Hematopoietic multipotent progenitor cell treated with erythropoietin and hydrocortisone succinate and interleukin-3 and kit ligand, for 4 days (in vitro differentiated cells): ENCODE measurements at regions not wholly inside any gene's neighbourhood (a gene's known extent, or its start where the extent isn't known, plus 50 kb on each side); places are given as distances from the start of the nearest gene placed in this dataset.
A peak's percentile ranks its signal among the peaks of the same experiment; 100 is the strongest.
"Not testable (repeated sequence)": the region's sequence is repeated elsewhere in the genome, so short reads cannot be mapped to it uniquely, and the experiment has no call there.

ENCODE experiments used
- DNase-seq: peaks from one replicate; pipeline ENCODE4 v3.0.0-alpha.2; 2015

- DNase-seq: no peak
Observed at GRCh38 chr2:125642032-125642431, 1013.9 kb upstream of the GYPC start.

- no peak for DNase-seq
Observed at GRCh38 chr2:125643128-125643527, 1012.8 kb upstream of the GYPC start.

DNA sequence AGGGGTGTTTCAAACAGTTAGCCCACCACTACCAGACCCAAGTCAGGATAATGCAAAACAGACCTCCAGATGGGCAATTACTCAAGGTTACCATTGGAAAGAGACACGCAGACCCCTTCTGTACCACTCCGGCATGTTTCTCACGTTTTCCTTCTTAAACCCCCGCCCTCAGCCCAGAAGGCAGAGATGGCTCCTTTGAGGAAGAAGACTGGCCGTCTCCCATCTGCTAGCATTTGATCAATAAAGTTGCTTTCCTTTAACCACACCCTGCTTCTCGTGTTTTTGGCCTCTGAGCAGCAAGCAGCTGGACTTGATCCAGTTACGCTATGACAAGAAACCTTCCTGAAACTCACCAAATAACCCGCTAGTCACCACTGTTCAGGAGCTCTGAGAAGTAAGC lies 1012.4 kb upstream of the GYPC start:
- no peak for DNase-seq

- DNase-seq: no peak
Observed at GRCh38 chr2:125644257-125644656, 1011.7 kb upstream of the GYPC start.

DNA sequence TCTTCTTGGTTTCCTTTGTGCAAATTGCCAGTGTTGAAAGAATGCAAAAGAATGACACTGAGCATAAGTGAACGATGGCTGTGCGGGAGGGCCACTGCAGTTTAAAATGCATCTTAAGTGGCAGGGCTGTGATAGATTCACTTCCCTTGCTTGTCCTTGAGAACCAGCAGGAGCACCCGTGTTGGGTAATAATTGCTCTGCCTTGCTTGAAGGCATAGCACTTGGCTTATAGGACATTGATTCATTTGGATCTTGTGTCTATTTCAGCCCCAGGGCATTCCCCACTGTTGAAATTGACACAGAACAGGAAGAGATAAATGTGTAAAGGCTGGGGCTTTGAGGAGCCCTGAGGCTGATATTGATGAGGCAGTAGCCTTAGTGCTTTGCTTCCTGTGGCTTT lies 1003.7 kb upstream of the GYPC start:
- DNase-seq: no peak

- DNase-seq: no peak
Observed at GRCh38 chr2:125654226-125654625, 1001.7 kb upstream of the GYPC start.

GRCh38 chr2:125656190-125656589 lies 999.8 kb upstream of the GYPC start:
- peak; percentile 1 for DNase-seq

DNA sequence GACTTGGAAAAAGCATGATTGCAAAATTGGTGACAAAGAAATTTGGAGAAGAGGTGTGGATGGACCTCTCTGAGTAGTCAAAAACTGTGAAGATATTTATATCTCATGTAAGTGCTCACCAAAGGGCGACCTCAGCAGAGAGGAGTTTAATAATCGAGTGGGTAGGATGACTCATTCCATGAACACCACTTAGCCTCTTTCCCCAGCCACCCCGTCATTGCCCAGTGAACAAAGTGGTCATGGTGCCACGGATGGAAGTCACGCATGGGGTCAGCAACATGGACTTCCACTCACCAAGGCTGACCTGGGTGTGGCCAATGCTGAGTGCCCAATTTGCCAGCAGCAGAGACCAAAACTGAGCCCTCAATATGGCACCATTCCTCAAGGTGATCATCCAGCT lies 997.4 kb upstream of the GYPC start:
- DNase-seq: no peak

GRCh38 chr2:125660369-125660768 lies 995.6 kb upstream of the GYPC start:
- DNase-seq: not testable (repeated sequence)

GRCh38 chr2:125667630-125668029 lies 988.3 kb upstream of the GYPC start:
- DNase-seq: no peak

DNA sequence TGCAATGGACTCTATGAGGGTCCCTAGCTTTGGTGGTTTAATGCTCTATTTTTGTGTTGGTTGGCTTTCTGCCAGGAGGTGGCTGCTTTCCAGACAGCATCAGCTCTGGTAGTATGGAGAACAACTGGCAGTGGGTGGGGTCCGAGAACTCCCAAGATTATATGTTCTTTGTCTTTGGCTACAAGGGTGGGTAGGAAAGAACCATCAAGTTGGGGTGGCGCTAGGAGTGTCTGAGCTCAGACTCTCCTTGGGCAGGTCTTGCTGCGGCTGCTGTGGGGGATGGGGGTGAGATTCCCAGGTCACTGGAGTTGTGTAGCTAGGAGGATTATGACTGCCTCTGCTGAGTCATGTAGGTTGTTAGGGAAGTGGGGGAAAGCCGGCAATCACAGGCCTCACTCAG lies 976.1 kb upstream of the GYPC start:
- no peak for DNase-seq

GRCh38 chr2:125680809-125681208 lies 975.1 kb upstream of the GYPC start:
- no peak for DNase-seq

- no peak for DNase-seq
Observed at GRCh38 chr2:125681576-125681975, 974.4 kb upstream of the GYPC start.

DNA sequence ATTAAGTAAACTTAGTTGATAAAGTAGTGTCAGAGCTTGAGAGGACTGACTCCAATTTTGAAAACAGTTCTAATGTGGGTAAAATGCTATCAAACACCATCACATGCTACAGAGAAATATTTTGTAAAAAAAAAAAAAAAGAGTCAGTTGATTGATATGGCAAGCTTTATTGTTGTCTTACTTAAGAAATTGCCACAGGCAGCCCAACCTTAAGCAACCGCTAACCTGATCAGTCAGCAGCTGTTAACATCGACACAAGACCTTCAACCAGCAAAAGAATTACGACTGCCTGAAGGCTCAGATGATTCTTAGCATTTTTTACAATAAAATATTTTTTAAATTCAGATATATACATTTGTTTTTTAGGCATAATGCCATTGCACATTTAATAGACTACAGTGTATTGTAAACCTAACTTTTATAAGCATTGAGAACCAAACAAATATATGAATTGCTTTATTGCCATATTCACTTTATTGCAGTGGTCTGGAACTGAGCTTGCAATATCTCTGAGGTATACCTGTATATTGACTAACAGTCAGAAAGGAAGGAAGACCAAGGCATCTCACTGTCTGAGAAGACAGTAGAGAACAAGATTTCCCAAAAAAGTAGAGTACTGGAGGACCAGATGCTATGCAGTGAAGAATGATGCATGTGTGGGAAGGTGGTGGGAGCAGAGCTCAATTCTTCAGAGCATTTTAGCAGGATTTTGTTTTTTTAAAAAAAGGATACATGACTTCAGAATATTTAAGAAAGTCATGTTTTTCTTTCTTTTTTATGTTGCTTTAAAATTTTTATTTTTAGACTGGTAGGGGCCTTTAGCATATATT lies 973.8 kb upstream of the GYPC start:
- no peak for DNase-seq

DNA sequence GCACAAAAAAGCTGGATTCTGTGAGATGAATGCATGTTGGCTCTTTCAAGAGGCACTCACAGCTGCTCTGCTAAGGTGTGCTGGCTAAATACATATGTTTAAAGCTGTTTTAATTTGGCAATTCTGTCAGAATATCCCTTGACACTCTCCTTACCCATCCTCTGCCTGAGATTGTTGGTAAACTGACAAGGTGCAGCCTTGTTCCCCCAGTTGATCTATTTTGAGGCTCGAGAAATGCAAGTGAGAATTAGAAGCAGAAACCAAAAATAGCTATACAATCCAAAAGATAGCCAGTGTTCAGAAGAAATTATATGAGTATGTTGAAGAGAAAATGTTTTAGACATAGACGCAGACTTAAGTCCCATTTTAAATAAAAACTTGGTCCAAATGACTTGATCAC lies 971.7 kb upstream of the GYPC start:
- DNase-seq: no peak

DNA sequence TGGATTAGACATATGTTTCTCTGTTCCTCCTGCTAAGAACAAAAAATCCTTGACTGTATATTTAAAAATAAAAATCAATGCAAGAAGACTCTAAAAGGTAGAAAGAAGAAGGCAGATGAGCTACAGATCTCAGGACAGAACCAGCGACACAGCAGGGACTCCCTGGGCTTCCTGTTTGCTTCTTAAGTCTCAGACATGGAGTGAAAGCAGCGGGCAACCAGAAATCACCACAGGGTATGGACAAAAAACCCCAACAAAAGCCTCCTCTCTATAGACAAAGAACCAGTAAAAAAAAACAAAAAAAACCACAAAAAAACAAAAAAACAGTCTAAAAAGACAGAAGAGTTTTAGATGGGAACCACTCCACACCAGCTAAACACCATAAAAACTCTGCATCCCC lies 971.0 kb upstream of the GYPC start:
- DNase-seq: no peak

GRCh38 chr2:125696560-125696959 lies 959.4 kb upstream of the GYPC start:
- no peak for DNase-seq

DNA sequence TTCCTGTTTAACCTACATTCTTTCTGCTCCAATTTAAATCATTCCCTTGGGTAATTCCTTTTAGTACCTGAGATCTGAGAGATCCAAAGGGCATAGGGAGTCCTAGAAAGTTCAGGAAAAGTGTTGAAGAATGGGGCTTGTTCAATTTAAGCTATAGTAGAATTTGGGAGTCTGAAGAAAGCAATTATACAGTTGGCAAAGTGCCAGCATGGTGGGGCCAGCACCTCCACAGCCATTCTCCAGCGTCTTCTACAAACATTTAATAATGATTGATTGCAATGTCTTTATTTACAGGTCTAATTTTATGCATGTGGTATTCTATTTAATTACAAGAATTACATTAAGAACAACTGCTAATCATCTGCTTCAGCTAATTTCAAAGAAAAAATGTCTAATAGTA lies 957.7 kb upstream of the GYPC start:
- no peak for DNase-seq

GRCh38 chr2:125701070-125701469 lies 954.9 kb upstream of the GYPC start:
- DNase-seq: no peak

DNA sequence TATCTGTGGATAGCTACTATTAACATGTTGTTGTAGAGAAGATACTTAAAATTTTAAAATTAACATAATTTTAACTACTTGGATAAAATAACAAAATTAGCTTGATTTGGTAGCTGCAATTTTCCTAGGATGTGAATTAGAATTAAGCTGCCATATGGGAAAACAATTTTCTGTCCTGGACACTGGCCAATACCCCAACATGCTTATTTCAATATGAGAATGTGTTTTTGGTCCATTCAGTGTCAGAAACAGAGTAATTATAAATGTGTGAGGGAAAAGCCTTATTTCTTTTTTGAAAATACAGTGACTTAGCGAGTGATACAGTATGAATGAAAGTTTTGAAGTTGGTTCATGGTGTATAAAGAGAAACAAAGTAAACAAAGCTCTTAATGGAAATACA lies 948.3 kb upstream of the GYPC start:
- no peak for DNase-seq

DNA sequence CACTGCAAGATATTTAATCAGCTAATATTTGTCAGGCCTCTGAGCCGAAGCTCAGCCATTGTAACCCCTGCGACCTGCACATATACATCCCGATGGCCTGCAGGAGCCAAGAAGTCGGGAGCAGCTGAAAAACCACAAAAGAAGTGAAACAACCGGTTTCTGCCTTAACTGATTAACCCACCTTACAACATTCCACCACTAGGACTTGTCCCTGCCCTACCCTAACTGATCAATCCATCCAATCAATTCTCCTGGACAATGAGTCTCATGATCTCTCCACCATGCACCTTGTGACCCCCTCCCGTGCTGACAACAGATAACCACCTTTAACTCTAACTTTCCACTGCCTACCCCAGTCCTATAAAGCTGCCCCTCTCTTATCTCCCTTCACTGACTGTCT lies 945.4 kb upstream of the GYPC start:
- DNase-seq: no peak

GRCh38 chr2:125711075-125711474 lies 944.9 kb upstream of the GYPC start:
- no peak for DNase-seq

- DNase-seq: no peak
Observed at GRCh38 chr2:125713533-125713932, 942.4 kb upstream of the GYPC start.

GRCh38 chr2:125721072-125721721 lies 934.8 kb upstream of the GYPC start:
- no peak for DNase-seq

DNA sequence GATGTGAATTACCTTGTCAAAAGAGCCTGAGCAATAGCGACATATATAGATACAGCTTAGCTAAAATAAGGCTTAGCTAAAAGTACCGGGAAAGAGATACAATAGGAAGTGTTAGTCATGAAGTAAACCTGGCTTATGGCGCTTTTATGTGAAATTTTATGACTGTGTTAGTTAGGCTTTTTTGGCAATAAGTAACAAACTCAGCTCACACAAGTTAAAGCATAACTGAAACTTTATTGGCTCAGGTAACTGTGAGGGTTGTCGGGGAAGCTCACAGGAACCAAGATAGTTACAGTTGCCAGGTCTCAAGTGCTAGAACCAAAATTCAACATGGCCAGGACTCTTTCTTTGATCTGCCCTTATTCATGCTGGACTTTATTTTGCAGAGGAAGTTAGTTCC lies 925.0 kb upstream of the GYPC start:
- DNase-seq: no peak
